Sigmoid colon (tissue), 4 donors: ENCODE measurements at regions not wholly inside any gene's neighbourhood (a gene's known extent, or its start where the extent isn't known, plus 50 kb on each side); places are given as distances from the start of the nearest gene placed in this dataset.

Experiments
- CTCF ChIP-seq, 4 experiments: fragments of 450-650 bp in 3 of 4; fragments of 200-600 bp in 1 of 4; IDR thresholded peaks; one replicate each; pipeline ENCODE4 v1.5.1; 2016 to 2019; ENCODE audit warnings: antibody characterized with exemption in 4 of 4, mild to moderate bottlenecking in 3 of 4, moderate library complexity in 2 of 4
- EP300 ChIP-seq, 4 donors: sonication (generic); formaldehyde crosslinking; IDR thresholded peaks; one replicate each; pipeline ENCODE4 v1.6.1; 2017; ENCODE audit warnings: antibody characterized with exemption in 4 of 4
- POLR2A ChIP-seq, 2 donors: fragments of 450-650 bp; IDR thresholded peaks; one replicate each; pipeline ENCODE4 v1.6.1; 2016; ENCODE audit warnings: antibody characterized with exemption in 2 of 2, mild to moderate bottlenecking in 2 of 2, moderate library complexity in 2 of 2

- TF ChIP-seq POLR2A (IDR thresholded peaks at IDR 0.05) (no peak), CTCF (IDR thresholded peaks at IDR 0.05) (no peak), EP300 (IDR thresholded peaks at IDR 0.05) (no peak)
Observed at GRCh38 chr10:78542521-78542920, 508.9 kb downstream of the RPS24 start.
